H1 (cell line): ENCODE measurements at regions not wholly inside any gene's neighbourhood (a gene's known extent, or its start where the extent isn't known, plus 50 kb on each side); places are given as distances from the start of the nearest gene placed in this dataset.

Experiments
- CTCF ChIA-PET: fragments of 300-600 bp; sonication (Branson Sonifier 250); formaldehyde crosslinking; loops from one replicate; lab custom pipeline; 2021; ENCODE audit not compliant: partially characterized antibody; lab: Charles Lee
- POLR2A ChIA-PET: fragments of 300-600 bp; sonication (Branson Sonifier 250); formaldehyde crosslinking; loops from one replicate; lab custom pipeline; 2021; ENCODE audit warnings: inconsistent platforms; ENCODE audit not compliant: partially characterized antibody; lab: Charles Lee
- DNase-seq, 2 experiments: peaks; one replicate each; pipeline versions ENCODE4 v3.0.0 to v3.0.0-alpha.2; 2010 to 2022; ENCODE audit warnings: low spot score in 2 of 2, low read depth in 1 of 2, mixed read lengths in 1 of 2
- FAIRE-seq: peaks from 2 replicates; lab custom pipeline; 2011; peaks lifted over from hg19 to GRCh38; lab: Jason Lieb, UNC
- H2AFZ ChIP-seq: 2 replicates; pipeline ENCODE4 v1.8.1; 2012; ENCODE audit warnings: low read length, inconsistent platforms
- H2AK5ac ChIP-seq: 2 replicates; pipeline ENCODE4 v1.6.1; 2013; ENCODE audit warnings: low read depth, low read length
- H2BK120ac ChIP-seq: replicated peaks from 2 replicates; pipeline ENCODE3; 2013; ENCODE audit warnings: low read depth, low read length, inconsistent platforms
- H2BK12ac ChIP-seq: 2 replicates; pipeline ENCODE4 v1.6.1; 2013; ENCODE audit warnings: low read depth, low read length
- H2BK15ac ChIP-seq: 2 replicates; pipeline ENCODE4 v1.6.1; 2013; ENCODE audit warnings: low read length
- H2BK20ac ChIP-seq: 2 replicates; pipeline ENCODE4 v1.6.1; 2013; ENCODE audit warnings: low read length
- H2BK5ac ChIP-seq: 2 replicates; pipeline ENCODE4 v1.6.1; 2013; ENCODE audit warnings: low read depth, low read length
- H3K14ac ChIP-seq: 2 replicates; pipeline ENCODE4 v1.6.1; 2013; ENCODE audit warnings: inconsistent platforms; ENCODE audit not compliant: insufficient read length
- H3K18ac ChIP-seq: 2 replicates; pipeline ENCODE4 v1.6.1; 2013; ENCODE audit warnings: low read length; ENCODE audit errors: extremely low read depth
- H3K23ac ChIP-seq: 2 replicates; pipeline ENCODE4 v1.6.1; 2013; ENCODE audit warnings: inconsistent platforms; ENCODE audit not compliant: insufficient read length
- H3K23me2 ChIP-seq: 2 replicates; pipeline ENCODE4 v1.6.1; 2013; ENCODE audit warnings: low read depth, low read length
- H3K27ac ChIP-seq: 2 replicates; pipeline ENCODE4 v1.6.1; 2011; ENCODE audit warnings: low read depth, low read length, inconsistent platforms
- H3K27me3 ChIP-seq, 4 experiments: replicated peaks in 1 of 4; 1 replicate in 1 of 4; 2 replicates in 3 of 4; pipeline versions ENCODE4 v1.6.1 to v1.8.1; 2011 to 2013; ENCODE audit warnings: low read length in 3 of 4, mild to moderate bottlenecking in 3 of 4, inconsistent platforms in 2 of 4, mixed read lengths in 2 of 4, moderate library complexity in 1 of 4; ENCODE audit not compliant: control insufficient read depth in 3 of 4, insufficient read depth in 3 of 4; ENCODE audit errors: extremely low read depth in 1 of 4
- H3K36me3 ChIP-seq, 4 experiments: 2 replicates each; pipeline versions ENCODE4 v1.6.1 to v1.8.1; 2011 to 2013; ENCODE audit warnings: mild to moderate bottlenecking in 4 of 4, low read length in 3 of 4, moderate library complexity in 2 of 4, control low read depth in 1 of 4, inconsistent platforms in 1 of 4; ENCODE audit not compliant: insufficient read depth in 4 of 4, control insufficient read depth in 2 of 4
- H3K4ac ChIP-seq: replicated peaks from 2 replicates; pipeline ENCODE3; 2013; ENCODE audit warnings: low read length, low read depth, mixed read lengths, inconsistent platforms; ENCODE audit not compliant: insufficient read length
- H3K4me1 ChIP-seq, 4 experiments: replicated peaks in 1 of 4; 1 replicate in 1 of 4; 2 replicates in 3 of 4; pipeline versions ENCODE4 v1.6.1 to v1.8.1; 2011 to 2013; ENCODE audit warnings: low read length in 3 of 4, inconsistent platforms in 2 of 4, mixed read lengths in 1 of 4; ENCODE audit not compliant: insufficient read depth in 4 of 4, control insufficient read depth in 3 of 4
- H3K4me2 ChIP-seq, 2 experiments: 2 replicates each; pipeline versions ENCODE4 v1.6.1 to v1.8.1; 2011 to 2013; ENCODE audit warnings: low read depth in 2 of 2, low read length in 2 of 2, control low read depth in 1 of 2, inconsistent platforms in 1 of 2, mild to moderate bottlenecking in 1 of 2; ENCODE audit not compliant: insufficient read depth in 1 of 2
- H3K4me3 ChIP-seq, 4 experiments: fragments of 200-600, 300-600 bp in 1 of 4; sonication (generic), shearing (Covaris generic), sonication (Bioruptor Twin) in 1 of 4; 2 replicates each; pipeline versions ENCODE4 v1.5.1 to v1.8.1; 2011 to 2016; ENCODE audit warnings: low read length in 4 of 4, low read depth in 3 of 4, control low read depth in 2 of 4, inconsistent platforms in 2 of 4, mild to moderate bottlenecking in 2 of 4, mixed read lengths in 1 of 4, moderate library complexity in 1 of 4; ENCODE audit not compliant: insufficient read depth in 2 of 4; ENCODE audit errors: extremely low read depth in 1 of 4
- H3K56ac ChIP-seq: replicated peaks from 2 replicates; pipeline ENCODE3; 2013; ENCODE audit warnings: low read depth, mild to moderate bottlenecking, mixed read lengths, low read length, inconsistent platforms; ENCODE audit not compliant: insufficient read length
- H3K79me1 ChIP-seq: 2 replicates; pipeline ENCODE4 v1.6.1; 2013; ENCODE audit warnings: low read depth, low read length, control low read depth
- H3K79me2 ChIP-seq, 2 experiments: 2 replicates each; pipeline versions ENCODE4 v1.6.1 to v1.8.1; 2012 to 2013; ENCODE audit warnings: low read length in 2 of 2, mild to moderate bottlenecking in 2 of 2, inconsistent platforms in 1 of 2; ENCODE audit not compliant: insufficient read depth in 2 of 2, control insufficient read depth in 1 of 2
- H3K9ac ChIP-seq, 4 experiments: replicated peaks in 1 of 4; 1 replicate in 1 of 4; 2 replicates in 3 of 4; pipeline versions ENCODE4 v1.6.1 to v1.8.1; 2011 to 2013; ENCODE audit warnings: low read depth in 3 of 4, low read length in 3 of 4, control low read depth in 2 of 4, mild to moderate bottlenecking in 2 of 4, moderate library complexity in 2 of 4, inconsistent platforms in 1 of 4; ENCODE audit errors: extremely low read depth in 1 of 4
- H3K9me3 ChIP-seq, 2 experiments: 2 replicates each; pipeline versions ENCODE4 v1.6.1 to v1.8.1; 2012 to 2013; ENCODE audit warnings: mild to moderate bottlenecking in 2 of 2, moderate library complexity in 2 of 2, control low read depth in 1 of 2, inconsistent platforms in 1 of 2, low read depth in 1 of 2, low read length in 1 of 2, mixed read lengths in 1 of 2; ENCODE audit not compliant: insufficient read depth in 2 of 2
- H4K20me1 ChIP-seq, 2 experiments: replicated peaks in 1 of 2; 2 replicates each; pipeline versions ENCODE3 to v1.8.1; 2011 to 2013; ENCODE audit warnings: inconsistent platforms in 2 of 2, low read length in 2 of 2, mild to moderate bottlenecking in 1 of 2; ENCODE audit not compliant: insufficient read depth in 2 of 2, control insufficient read depth in 1 of 2
- H4K5ac ChIP-seq: 2 replicates; pipeline ENCODE4 v1.6.1; 2013; ENCODE audit warnings: low read length, low read depth, mixed read lengths, inconsistent platforms; ENCODE audit not compliant: insufficient read length
- H4K8ac ChIP-seq: 2 replicates; pipeline ENCODE4 v1.8.0; 2013; ENCODE audit warnings: mild to moderate bottlenecking, moderate library complexity, low read length, inconsistent platforms; ENCODE audit not compliant: insufficient read depth; ENCODE audit errors: extremely low read depth
- H4K91ac ChIP-seq: replicated peaks from 2 replicates; pipeline ENCODE3; 2013; ENCODE audit warnings: low read length, mixed read lengths, inconsistent platforms; ENCODE audit not compliant: insufficient read length
- FOSL1 ChIP-seq: IDR thresholded peaks from 2 replicates; pipeline ENCODE4 v1.6.1; 2011; ENCODE audit warnings: mild to moderate bottlenecking, low read depth, low read length, moderate library complexity; ENCODE audit not compliant: insufficient read depth
- SAP30 ChIP-seq: fragments of 300-600 bp; sonication (generic); IDR thresholded peaks from 2 replicates; pipeline ENCODE4 v1.7.1; 2012; ENCODE audit warnings: low read length, moderate library complexity, mild to moderate bottlenecking, inconsistent platforms; ENCODE audit not compliant: insufficient read depth, insufficient replicate concordance
- SUZ12 ChIP-seq: fragments of 200-600 bp; sonication (generic); IDR thresholded peaks from 2 replicates; pipeline ENCODE4 v1.6.1; 2012; ENCODE audit warnings: mild to moderate bottlenecking, inconsistent platforms, low read length, moderate library complexity, mixed read lengths
- WGBS, 2 experiments: shearing (Covaris generic) in 1 of 2; methylation state at CpG; one replicate each; pipeline versions ENCODE4 v1.1.6 to v1.1.7; 2013 to 2015; ENCODE audit warnings: low lambda C conversion rate in 2 of 2, mixed read lengths in 2 of 2, inconsistent platforms in 1 of 2, low coverage in 1 of 2, missing lambda C conversion rate in 1 of 2; ENCODE audit not compliant: insufficient replicate concordance in 2 of 2, insufficient coverage in 1 of 2, insufficient read length in 1 of 2; ENCODE audit errors: extremely low coverage in 1 of 2, missing lambda C conversion rate in 1 of 2; 5-methylcytosine and 5-hydroxymethylcytosine counted together

DNA sequence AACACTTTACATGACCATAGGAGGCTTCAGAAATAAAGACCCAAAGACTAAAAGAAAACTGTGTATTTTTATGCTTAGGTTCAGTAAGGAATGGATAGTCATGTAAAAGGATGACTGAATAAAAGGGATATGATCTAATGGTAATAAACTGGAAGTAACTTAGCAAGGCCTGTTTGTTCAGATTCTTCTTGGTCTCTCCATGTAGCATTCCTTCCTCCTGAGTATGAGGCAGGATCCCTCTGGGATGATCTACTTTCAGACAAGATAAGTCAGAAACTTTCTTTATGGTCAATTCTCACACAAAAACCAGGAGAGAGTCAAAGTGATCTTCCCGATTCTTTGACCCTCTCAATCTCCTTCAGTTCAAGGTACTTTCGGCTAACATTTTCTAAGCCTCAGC is 340.8 kb upstream of the DCBLD2 start:
- H2BK120ac ChIP-seq, result no peak overlapping the region
- ChIA-PET POLR2A (no interaction called here), CTCF (no interaction called here)
- H3K4ac ChIP-seq, result no peak overlapping the region
- TF ChIP-seq SAP30 (no peak), FOSL1 (no peak), SUZ12 (no peak)
- DNase-seq (no peak), FAIRE-seq (no peak)
- H4K8ac ChIP-seq, result no peak overlapping the region
- H2BK12ac ChIP-seq, result no peak overlapping the region
- H3K4me2 ChIP-seq, result no peak overlapping the region
- no peak overlapping the region for H2BK15ac ChIP-seq
- H3K23me2 ChIP-seq, result no peaks in the 10 kb centered on the region
- no peaks in the 10 kb centered on the region for H3K36me3 ChIP-seq
- no peak overlapping the region for H2AK5ac ChIP-seq
- H4K5ac ChIP-seq, result no peak overlapping the region
- no peak overlapping the region for H3K56ac ChIP-seq
- no peak overlapping the region for H3K23ac ChIP-seq
- no peak overlapping the region for H3K14ac ChIP-seq
- no peaks in the 10 kb centered on the region for H3K27me3 ChIP-seq
- H2AFZ ChIP-seq, result no peak overlapping the region
- no peaks in the 10 kb centered on the region for H3K9me3 ChIP-seq
- no peaks in the 10 kb centered on the region for H3K4me1 ChIP-seq
- H3K18ac ChIP-seq, result no peak overlapping the region
- no peaks in the 10 kb centered on the region for H3K79me2 ChIP-seq
- H4K20me1 ChIP-seq, result no peaks in the 10 kb centered on the region
- H3K79me1 ChIP-seq, result no peaks in the 10 kb centered on the region
- H2BK20ac ChIP-seq, result no peak overlapping the region
- H4K91ac ChIP-seq, result no peak overlapping the region
- 94% methylated on average over 2 of the region's 2 CpGs; no CpG with 5 or more reads in 1 of the 2 experiments for WGBS, 2 experiments
- H3K4me3 ChIP-seq, result no peak overlapping the region
- H3K9ac ChIP-seq, result no peak overlapping the region
- H3K27ac ChIP-seq, result no peak overlapping the region
- H2BK5ac ChIP-seq, result no peak overlapping the region
